Mucosa of descending colon (tissue), 3 donors: ENCODE measurements at regions not wholly inside any gene's neighbourhood (a gene's known extent, or its start where the extent isn't known, plus 50 kb on each side); places are given as distances from the start of the nearest gene placed in this dataset.

Experiments
- ATAC-seq: fragments of 200-7000 bp; cut with Tn5 transposase; one replicate; pipeline ENCODE4 v1.9.1; 2020; ENCODE audit warnings: mild to moderate bottlenecking, moderate library complexity
- DNase-seq, 3 donors: peaks; one replicate each; pipeline ENCODE4 v3.0.0-alpha.2; 2020
- H3K36me3 ChIP-seq: fragments of 200-600 bp; one replicate; pipeline ENCODE4 v1.8.0; 2021; ENCODE audit warnings: low read depth, mild to moderate bottlenecking
- H3K4me1 ChIP-seq: fragments of 200-600 bp; one replicate; pipeline ENCODE4 v1.8.0; 2021; ENCODE audit warnings: low read depth, mild to moderate bottlenecking
- H3K4me3 ChIP-seq: fragments of 200-600 bp; one replicate; pipeline ENCODE4 v1.8.0; 2021; ENCODE audit warnings: mild to moderate bottlenecking
- H3K9me3 ChIP-seq: fragments of 200-600 bp; one replicate; pipeline ENCODE4 v1.8.0; 2021; ENCODE audit warnings: mild to moderate bottlenecking
- intact Hi-C, 2 donors: fragments of 100-400 bp; cut with DNase I in 1 of 2; cut with micrococcal nuclease in 1 of 2; formaldehyde crosslinking; loops; one replicate each; pipeline versions ENCODE4 v1.11.0 to v1.11.1; 2022; cut with DNase I, micrococcal nuclease
- TF ChIP-seq, protein P1 (sequence below): fragments of 200-600 bp; IDR thresholded peaks from one replicate; pipeline ENCODE4 v1.8.0; 2022; ENCODE audit warnings: antibody characterized with exemption, mild to moderate bottlenecking
- donor health status: DM: no; HTN: no; CAD: no; lungs with moderate emphysema.
- donor health status: DM: no; HTN: no; CAD: no.
- donor health status: DM: no; HTN: yes; CAD: no.

DNA sequence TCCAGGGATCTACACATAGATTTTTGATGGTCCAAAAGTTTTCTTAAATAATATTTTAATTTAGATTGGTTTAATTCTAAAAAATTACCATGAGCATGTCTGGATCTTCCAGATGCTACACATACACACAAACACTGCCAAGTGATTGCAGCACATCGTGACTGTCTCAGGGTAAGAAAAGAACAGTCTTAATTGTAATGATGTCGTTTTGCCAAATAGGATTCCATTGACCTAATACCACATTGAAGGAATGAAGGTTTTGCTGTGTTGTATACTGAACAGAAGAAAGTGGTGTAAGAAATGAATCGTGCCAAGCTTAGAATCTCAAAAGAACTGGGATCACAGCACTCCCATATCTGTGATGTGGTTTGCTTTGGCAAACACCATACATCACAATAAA lies 633.3 kb upstream of the CAMK1G start:
- no peak overlapping the region for H3K4me3 ChIP-seq
- ATAC-seq, result no peak
- intact Hi-C loops, result no loop called here
- TF ChIP-seq, protein P1, sequence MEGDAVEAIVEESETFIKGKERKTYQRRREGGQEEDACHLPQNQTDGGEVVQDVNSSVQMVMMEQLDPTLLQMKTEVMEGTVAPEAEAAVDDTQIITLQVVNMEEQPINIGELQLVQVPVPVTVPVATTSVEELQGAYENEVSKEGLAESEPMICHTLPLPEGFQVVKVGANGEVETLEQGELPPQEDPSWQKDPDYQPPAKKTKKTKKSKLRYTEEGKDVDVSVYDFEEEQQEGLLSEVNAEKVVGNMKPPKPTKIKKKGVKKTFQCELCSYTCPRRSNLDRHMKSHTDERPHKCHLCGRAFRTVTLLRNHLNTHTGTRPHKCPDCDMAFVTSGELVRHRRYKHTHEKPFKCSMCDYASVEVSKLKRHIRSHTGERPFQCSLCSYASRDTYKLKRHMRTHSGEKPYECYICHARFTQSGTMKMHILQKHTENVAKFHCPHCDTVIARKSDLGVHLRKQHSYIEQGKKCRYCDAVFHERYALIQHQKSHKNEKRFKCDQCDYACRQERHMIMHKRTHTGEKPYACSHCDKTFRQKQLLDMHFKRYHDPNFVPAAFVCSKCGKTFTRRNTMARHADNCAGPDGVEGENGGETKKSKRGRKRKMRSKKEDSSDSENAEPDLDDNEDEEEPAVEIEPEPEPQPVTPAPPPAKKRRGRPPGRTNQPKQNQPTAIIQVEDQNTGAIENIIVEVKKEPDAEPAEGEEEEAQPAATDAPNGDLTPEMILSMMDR, result no peak
- no peak for DNase-seq
- no peaks in the 10 kb centered on the region for H3K9me3 ChIP-seq
- H3K4me1 ChIP-seq, result peaks cover 15% of the 10 kb centered on the region
- no peaks in the 10 kb centered on the region for H3K36me3 ChIP-seq

DNA sequence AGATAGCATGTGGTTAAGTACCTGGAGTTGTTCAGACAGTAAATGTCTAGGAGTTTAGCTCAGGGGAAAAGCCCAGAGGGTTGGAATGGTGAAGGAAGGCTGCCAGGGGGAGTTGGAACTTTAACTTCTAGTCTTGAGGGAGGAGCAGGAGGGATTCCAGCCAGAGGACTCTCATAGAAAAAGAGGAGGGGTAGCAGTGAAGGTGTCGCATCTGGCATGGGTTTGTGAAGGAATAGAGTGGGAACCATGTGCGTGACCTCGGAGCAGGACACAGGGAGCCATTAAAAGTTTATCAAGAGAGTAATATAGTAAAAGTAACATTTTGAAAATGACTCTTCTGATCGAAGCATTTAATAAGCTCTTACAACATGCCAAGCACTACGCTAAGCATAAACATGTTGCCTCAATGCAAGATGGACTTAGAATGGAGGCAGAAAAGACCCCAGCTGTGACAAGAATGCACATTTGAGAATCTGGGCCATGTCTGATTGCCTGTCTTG lies 632.4 kb upstream of the CAMK1G start:
- Histone ChIP-seq H3K4me3 (no peak overlapping the region), H3K36me3 (no peaks in the 10 kb centered on the region), H3K4me1 (peaks cover 15% of the 10 kb centered on the region), H3K9me3 (no peaks in the 10 kb centered on the region)
- ATAC-seq (no peak), DNase-seq (peak in 1 of 3 donors; percentile 5)
- TF ChIP-seq, protein P1, result no peak
- intact Hi-C loops, result no loop called here

DNA sequence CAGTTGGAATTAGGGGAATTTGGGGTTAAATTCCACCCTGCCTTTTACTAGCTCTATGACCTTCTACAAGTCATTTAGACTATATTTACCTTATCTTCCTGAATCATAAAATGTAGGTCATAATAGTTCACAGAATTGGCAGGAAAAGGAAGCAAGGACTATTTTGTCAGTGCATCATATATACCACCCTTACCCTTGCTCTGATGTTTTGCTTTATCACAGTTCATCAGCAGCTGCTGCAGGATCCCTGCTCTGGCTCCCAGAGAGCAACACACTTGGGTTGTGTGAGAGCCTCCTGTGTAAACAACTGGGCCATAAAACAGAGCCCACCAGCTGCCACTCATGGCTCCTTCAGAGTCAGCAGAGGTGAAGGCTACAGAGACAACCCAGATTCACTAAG lies 631.6 kb upstream of the CAMK1G start:
- H3K9me3 ChIP-seq, result no peaks in the 10 kb centered on the region
- peak in 2 of 3 donors; percentile 49 to 50 for DNase-seq
- peaks cover 15% of the 10 kb centered on the region for H3K4me1 ChIP-seq
- intact Hi-C loops, result no loop called here
- peak; percentile 94 for ATAC-seq
- TF ChIP-seq, protein P1, result no peak
- H3K36me3 ChIP-seq, result no peaks in the 10 kb centered on the region
- no peak overlapping the region for H3K4me3 ChIP-seq

DNA sequence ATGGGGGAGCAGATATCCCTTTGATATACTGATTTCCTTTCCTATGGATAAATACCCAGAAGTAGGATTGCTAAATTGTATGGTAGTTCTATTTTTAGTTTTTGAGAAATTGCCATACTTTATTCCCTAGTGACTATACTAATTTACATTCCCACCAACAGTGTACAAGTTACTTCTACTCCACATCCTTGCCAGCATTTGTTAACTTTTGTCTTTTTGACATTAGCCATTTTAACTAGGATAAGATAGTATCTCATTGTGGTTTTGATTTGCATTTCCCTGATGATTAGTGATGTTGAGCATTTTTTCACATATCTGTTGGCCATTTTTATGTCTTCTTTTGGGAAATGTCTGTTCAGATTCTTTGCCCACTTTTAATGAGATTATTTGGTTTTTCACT lies 620.6 kb upstream of the CAMK1G start:
- intact Hi-C loops, result no loop called here
- ATAC-seq (no peak), DNase-seq (no peak)
- H3K4me1 ChIP-seq, result no peaks in the 10 kb centered on the region
- peaks cover 18% of the 10 kb centered on the region for H3K9me3 ChIP-seq
- H3K4me3 ChIP-seq, result no peak overlapping the region
- TF ChIP-seq, protein P1, result no peak
- H3K36me3 ChIP-seq, result no peaks in the 10 kb centered on the region

DNA sequence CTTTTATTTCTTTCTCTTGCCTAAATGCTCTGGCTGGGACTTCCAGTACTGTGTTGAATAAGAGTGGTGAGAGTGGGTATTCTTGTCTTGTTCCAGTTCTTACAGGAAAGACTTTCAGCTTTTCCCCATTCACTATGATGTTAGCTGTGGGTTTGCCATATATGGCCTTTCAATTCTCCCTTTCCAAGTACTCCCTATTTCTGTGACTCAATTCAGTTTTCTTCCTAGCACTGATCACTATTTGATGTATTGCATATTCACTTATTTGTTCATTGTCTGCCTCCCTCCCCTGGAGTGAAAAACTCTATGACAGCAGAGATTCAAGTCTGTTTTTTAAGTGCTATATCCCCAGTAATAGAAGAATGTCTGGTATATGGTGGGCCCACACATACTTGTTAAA lies 618.2 kb upstream of the CAMK1G start:
- TF ChIP-seq, protein P1, result no peak
- H3K9me3 ChIP-seq, result no peaks in the 10 kb centered on the region
- ATAC-seq (no peak), DNase-seq (no peak)
- no peaks in the 10 kb centered on the region for H3K4me1 ChIP-seq
- H3K4me3 ChIP-seq, result no peak overlapping the region
- H3K36me3 ChIP-seq, result no peaks in the 10 kb centered on the region
- intact Hi-C loops, result no loop called here

DNA sequence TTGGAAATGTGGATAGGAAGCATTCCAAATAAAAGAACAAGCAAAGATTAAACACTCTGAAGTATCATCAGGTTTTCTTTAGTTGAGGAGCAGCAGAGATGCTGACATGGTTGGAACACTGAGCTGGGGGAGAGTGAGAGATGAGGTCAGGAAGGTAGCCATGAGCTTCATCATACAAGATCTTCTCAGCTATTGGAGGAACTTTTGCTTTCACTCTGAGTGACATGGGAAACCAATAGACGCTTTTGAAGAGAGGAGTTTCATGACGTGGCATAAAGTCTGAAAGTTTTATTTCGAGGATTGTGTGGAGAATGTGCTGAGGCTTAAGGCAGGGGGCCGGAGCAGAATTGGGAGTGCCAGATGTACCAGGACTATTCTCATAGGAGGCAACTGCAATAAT lies 616.2 kb upstream of the CAMK1G start:
- Histone ChIP-seq H3K36me3 (no peaks in the 10 kb centered on the region), H3K4me3 (no peak overlapping the region), H3K4me1 (no peaks in the 10 kb centered on the region), H3K9me3 (no peaks in the 10 kb centered on the region)
- DNase-seq (no peak), ATAC-seq (no peak)
- intact Hi-C loops, result no loop called here
- TF ChIP-seq, protein P1, result no peak
